ENCODE measurements at regions not wholly inside any gene's neighbourhood (a gene's known extent, or its start where the extent isn't known, plus 50 kb on each side); places are given as distances from the start of the nearest gene placed in this dataset.

DNA sequence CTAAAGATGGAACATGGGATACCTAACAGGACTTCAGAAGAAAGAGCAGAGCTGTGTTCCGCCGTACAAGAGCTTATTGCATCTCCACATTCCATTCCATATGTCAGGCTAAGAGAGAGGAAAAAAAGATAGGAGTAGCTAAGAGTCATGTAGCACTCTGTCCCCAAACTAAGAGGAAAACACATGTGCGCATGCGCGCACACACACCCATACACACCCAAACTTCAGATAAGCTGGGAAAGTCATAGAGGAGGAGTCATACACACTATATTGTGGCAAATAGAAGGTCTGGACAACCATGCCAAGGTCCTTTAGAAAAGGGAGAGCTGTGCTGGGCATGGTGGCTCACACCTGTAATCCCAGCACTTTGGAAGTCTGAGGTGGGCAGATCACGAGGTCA lies 132.4 kb downstream of the RAB11FIP2 start:
- Histone ChIP-seq H3K4me3 (no peak overlapping the region), H3K4me2 (no peak overlapping the region), H3K9me3 (no peaks in the 10 kb centered on the region; the same call in 2 of the 3 replicates), H3K4me1 (no peaks in the 10 kb centered on the region), H3K27ac (no peak overlapping the region)
- no peak for ATAC-seq
- no peak for FAIRE-seq
- ChIA-PET POLR2A (no interaction called here), CTCF (no interaction called here)
- TF ChIP-seq SREBF2 (IDR thresholded peaks at IDR 0.05) (no peak), RARB (CRISPR knock-in tag; IDR thresholded peaks at IDR 0.05) (no peak), POLR2A (IDR thresholded peaks at IDR 0.05; ENCODE audit: low read length) (no peak), JUNB (IDR thresholded peaks at IDR 0.05) (no peak), JUN (IDR thresholded peaks at IDR 0.05) (no peak), PHF8 (IDR thresholded peaks at IDR 0.05; ENCODE audit: borderline replicate concordance, low read depth) (no peak), RAD21 (conservative IDR thresholded peaks at IDR 0.05 in 1 of 2, IDR thresholded peaks at IDR 0.05 in 1 of 2) (no peak), EHMT2 (IDR thresholded peaks at IDR 0.05; ENCODE audit: low read depth) (no peak), ZSCAN20 (CRISPR knock-in tag; IDR thresholded peaks at IDR 0.05) (no peak), KDM5A (IDR thresholded peaks at IDR 0.05) (no peak), HMGXB4 (CRISPR knock-in tag; IDR thresholded peaks at IDR 0.05; ENCODE audit: borderline replicate concordance) (no peak), ESRRA (IDR thresholded peaks at IDR 0.05; ENCODE audit: borderline replicate concordance, low read length) (no peak), CBX2 (IDR thresholded peaks at IDR 0.05; ENCODE audit: borderline replicate concordance, low read depth) (no peak)
- TF ChIP-seq, protein P1, sequence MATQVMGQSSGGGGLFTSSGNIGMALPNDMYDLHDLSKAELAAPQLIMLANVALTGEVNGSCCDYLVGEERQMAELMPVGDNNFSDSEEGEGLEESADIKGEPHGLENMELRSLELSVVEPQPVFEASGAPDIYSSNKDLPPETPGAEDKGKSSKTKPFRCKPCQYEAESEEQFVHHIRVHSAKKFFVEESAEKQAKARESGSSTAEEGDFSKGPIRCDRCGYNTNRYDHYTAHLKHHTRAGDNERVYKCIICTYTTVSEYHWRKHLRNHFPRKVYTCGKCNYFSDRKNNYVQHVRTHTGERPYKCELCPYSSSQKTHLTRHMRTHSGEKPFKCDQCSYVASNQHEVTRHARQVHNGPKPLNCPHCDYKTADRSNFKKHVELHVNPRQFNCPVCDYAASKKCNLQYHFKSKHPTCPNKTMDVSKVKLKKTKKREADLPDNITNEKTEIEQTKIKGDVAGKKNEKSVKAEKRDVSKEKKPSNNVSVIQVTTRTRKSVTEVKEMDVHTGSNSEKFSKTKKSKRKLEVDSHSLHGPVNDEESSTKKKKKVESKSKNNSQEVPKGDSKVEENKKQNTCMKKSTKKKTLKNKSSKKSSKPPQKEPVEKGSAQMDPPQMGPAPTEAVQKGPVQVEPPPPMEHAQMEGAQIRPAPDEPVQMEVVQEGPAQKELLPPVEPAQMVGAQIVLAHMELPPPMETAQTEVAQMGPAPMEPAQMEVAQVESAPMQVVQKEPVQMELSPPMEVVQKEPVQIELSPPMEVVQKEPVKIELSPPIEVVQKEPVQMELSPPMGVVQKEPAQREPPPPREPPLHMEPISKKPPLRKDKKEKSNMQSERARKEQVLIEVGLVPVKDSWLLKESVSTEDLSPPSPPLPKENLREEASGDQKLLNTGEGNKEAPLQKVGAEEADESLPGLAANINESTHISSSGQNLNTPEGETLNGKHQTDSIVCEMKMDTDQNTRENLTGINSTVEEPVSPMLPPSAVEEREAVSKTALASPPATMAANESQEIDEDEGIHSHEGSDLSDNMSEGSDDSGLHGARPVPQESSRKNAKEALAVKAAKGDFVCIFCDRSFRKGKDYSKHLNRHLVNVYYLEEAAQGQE (IDR thresholded peaks at IDR 0.05): no peak
- TF ChIP-seq, protein P2, sequence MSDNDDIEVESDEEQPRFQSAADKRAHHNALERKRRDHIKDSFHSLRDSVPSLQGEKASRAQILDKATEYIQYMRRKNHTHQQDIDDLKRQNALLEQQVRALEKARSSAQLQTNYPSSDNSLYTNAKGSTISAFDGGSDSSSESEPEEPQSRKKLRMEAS (IDR thresholded peaks at IDR 0.05): no peak
- TF ChIP-seq, protein P3, sequence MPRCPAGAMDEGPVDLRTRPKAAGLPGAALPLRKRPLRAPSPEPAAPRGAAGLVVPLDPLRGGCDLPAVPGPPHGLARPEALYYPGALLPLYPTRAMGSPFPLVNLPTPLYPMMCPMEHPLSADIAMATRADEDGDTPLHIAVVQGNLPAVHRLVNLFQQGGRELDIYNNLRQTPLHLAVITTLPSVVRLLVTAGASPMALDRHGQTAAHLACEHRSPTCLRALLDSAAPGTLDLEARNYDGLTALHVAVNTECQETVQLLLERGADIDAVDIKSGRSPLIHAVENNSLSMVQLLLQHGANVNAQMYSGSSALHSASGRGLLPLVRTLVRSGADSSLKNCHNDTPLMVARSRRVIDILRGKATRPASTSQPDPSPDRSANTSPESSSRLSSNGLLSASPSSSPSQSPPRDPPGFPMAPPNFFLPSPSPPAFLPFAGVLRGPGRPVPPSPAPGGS (IDR thresholded peaks at IDR 0.05): no peak
- DNase-seq (ENCODE audit: low read depth in 1 of 2, low spot score in 1 of 2): no peak
- WGBS (ENCODE audit: missing lambda C conversion rate): 81% methylated on average over 6 of the region's 6 CpGs

DNA sequence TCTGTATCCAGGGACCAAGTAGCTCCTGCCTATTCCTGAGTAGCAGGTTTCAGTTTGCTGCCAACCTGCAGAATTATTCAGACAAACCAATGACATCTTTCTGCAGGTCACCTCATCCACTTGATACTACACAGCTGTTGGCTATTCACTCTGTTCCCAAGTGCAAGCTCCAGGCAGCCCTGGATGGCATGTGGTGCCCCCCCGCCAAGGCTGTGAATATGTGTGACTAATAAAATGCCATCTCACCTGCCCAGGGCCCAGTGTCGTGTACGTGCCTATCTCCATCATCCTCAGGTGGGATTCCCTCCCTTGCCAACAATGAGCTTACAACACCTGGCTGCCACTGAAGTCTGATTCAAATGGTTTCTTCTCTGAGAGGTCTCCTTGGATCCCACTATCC lies 125.8 kb downstream of the RAB11FIP2 start:
- no peaks in the 10 kb centered on the region; the same call in 2 of the 3 replicates for H3K9me3 ChIP-seq
- CTCF ChIA-PET: no interaction called here
- no peak overlapping the region for H3K4me3 ChIP-seq
- POLR2A ChIA-PET: no interaction called here
- no peaks in the 10 kb centered on the region for H3K4me1 ChIP-seq
- FAIRE-seq (no peak), DNase-seq (ENCODE audit: low read depth in 1 of 2, low spot score in 1 of 2) (no peak), ATAC-seq (no peak)
- H3K27ac ChIP-seq: no peak overlapping the region
- WGBS (ENCODE audit: missing lambda C conversion rate): 10% methylated on average over 3 of the region's 3 CpGs
- TF ChIP-seq NPAS2 (CRISPR knock-in tag; IDR thresholded peaks at IDR 0.05; ENCODE audit: borderline replicate concordance) (no peak), NR3C1 (IDR thresholded peaks at IDR 0.05) (no peak), CBX2 (IDR thresholded peaks at IDR 0.05; ENCODE audit: borderline replicate concordance, low read depth) (no peak), FOSB (CRISPR knock-in tag; IDR thresholded peaks at IDR 0.05) (no peak)
- TF ChIP-seq, protein P4, sequence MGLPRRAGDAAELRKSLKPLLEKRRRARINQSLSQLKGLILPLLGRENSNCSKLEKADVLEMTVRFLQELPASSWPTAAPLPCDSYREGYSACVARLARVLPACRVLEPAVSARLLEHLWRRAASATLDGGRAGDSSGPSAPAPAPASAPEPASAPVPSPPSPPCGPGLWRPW (IDR thresholded peaks at IDR 0.05): no peak
- no peak overlapping the region for H3K4me2 ChIP-seq

Data from A549 (cell line).